H1 (cell line): ENCODE measurements at regions not wholly inside any gene's neighbourhood (a gene's known extent, or its start where the extent isn't known, plus 50 kb on each side); places are given as distances from the start of the nearest gene placed in this dataset.

ENCODE experiments used
- CTCF ChIA-PET: fragments of 300-600 bp; sonication (Branson Sonifier 250); formaldehyde crosslinking; loops from one replicate; lab custom pipeline; 2021; ENCODE audit not compliant: partially characterized antibody; lab: Charles Lee
- POLR2A ChIA-PET: fragments of 300-600 bp; sonication (Branson Sonifier 250); formaldehyde crosslinking; loops from one replicate; lab custom pipeline; 2021; ENCODE audit warnings: inconsistent platforms; ENCODE audit not compliant: partially characterized antibody; lab: Charles Lee
- DNase-seq, 2 experiments: peaks; one replicate each; pipeline versions ENCODE4 v3.0.0 to v3.0.0-alpha.2; 2010 to 2022; ENCODE audit warnings: low spot score in 2 of 2, low read depth in 1 of 2, mixed read lengths in 1 of 2
- FAIRE-seq: peaks from 2 replicates; lab custom pipeline; 2011; peaks lifted over from hg19 to GRCh38; lab: Jason Lieb, UNC
- H2AFZ ChIP-seq: 2 replicates; pipeline ENCODE4 v1.8.1; 2012; ENCODE audit warnings: low read length, inconsistent platforms
- H2AK5ac ChIP-seq: 2 replicates; pipeline ENCODE4 v1.6.1; 2013; ENCODE audit warnings: low read depth, low read length
- H2BK120ac ChIP-seq: replicated peaks from 2 replicates; pipeline ENCODE3; 2013; ENCODE audit warnings: low read depth, low read length, inconsistent platforms
- H2BK12ac ChIP-seq: 2 replicates; pipeline ENCODE4 v1.6.1; 2013; ENCODE audit warnings: low read depth, low read length
- H2BK15ac ChIP-seq: 2 replicates; pipeline ENCODE4 v1.6.1; 2013; ENCODE audit warnings: low read length
- H2BK20ac ChIP-seq: 2 replicates; pipeline ENCODE4 v1.6.1; 2013; ENCODE audit warnings: low read length
- H2BK5ac ChIP-seq: 2 replicates; pipeline ENCODE4 v1.6.1; 2013; ENCODE audit warnings: low read depth, low read length
- H3K14ac ChIP-seq: 2 replicates; pipeline ENCODE4 v1.6.1; 2013; ENCODE audit warnings: inconsistent platforms; ENCODE audit not compliant: insufficient read length
- H3K18ac ChIP-seq: 2 replicates; pipeline ENCODE4 v1.6.1; 2013; ENCODE audit warnings: low read length; ENCODE audit errors: extremely low read depth
- H3K23ac ChIP-seq: 2 replicates; pipeline ENCODE4 v1.6.1; 2013; ENCODE audit warnings: inconsistent platforms; ENCODE audit not compliant: insufficient read length
- H3K23me2 ChIP-seq: 2 replicates; pipeline ENCODE4 v1.6.1; 2013; ENCODE audit warnings: low read depth, low read length
- H3K27ac ChIP-seq: 2 replicates; pipeline ENCODE4 v1.6.1; 2011; ENCODE audit warnings: low read depth, low read length, inconsistent platforms
- H3K27me3 ChIP-seq, 4 experiments: replicated peaks in 1 of 4; 1 replicate in 1 of 4; 2 replicates in 3 of 4; pipeline versions ENCODE4 v1.6.1 to v1.8.1; 2011 to 2013; ENCODE audit warnings: low read length in 3 of 4, mild to moderate bottlenecking in 3 of 4, inconsistent platforms in 2 of 4, mixed read lengths in 2 of 4, moderate library complexity in 1 of 4; ENCODE audit not compliant: control insufficient read depth in 3 of 4, insufficient read depth in 3 of 4; ENCODE audit errors: extremely low read depth in 1 of 4
- H3K36me3 ChIP-seq, 4 experiments: 2 replicates each; pipeline versions ENCODE4 v1.6.1 to v1.8.1; 2011 to 2013; ENCODE audit warnings: mild to moderate bottlenecking in 4 of 4, low read length in 3 of 4, moderate library complexity in 2 of 4, control low read depth in 1 of 4, inconsistent platforms in 1 of 4; ENCODE audit not compliant: insufficient read depth in 4 of 4, control insufficient read depth in 2 of 4
- H3K4ac ChIP-seq: replicated peaks from 2 replicates; pipeline ENCODE3; 2013; ENCODE audit warnings: low read length, low read depth, mixed read lengths, inconsistent platforms; ENCODE audit not compliant: insufficient read length
- H3K4me1 ChIP-seq, 4 experiments: replicated peaks in 1 of 4; 1 replicate in 1 of 4; 2 replicates in 3 of 4; pipeline versions ENCODE4 v1.6.1 to v1.8.1; 2011 to 2013; ENCODE audit warnings: low read length in 3 of 4, inconsistent platforms in 2 of 4, mixed read lengths in 1 of 4; ENCODE audit not compliant: insufficient read depth in 4 of 4, control insufficient read depth in 3 of 4
- H3K4me2 ChIP-seq, 2 experiments: 2 replicates each; pipeline versions ENCODE4 v1.6.1 to v1.8.1; 2011 to 2013; ENCODE audit warnings: low read depth in 2 of 2, low read length in 2 of 2, control low read depth in 1 of 2, inconsistent platforms in 1 of 2, mild to moderate bottlenecking in 1 of 2; ENCODE audit not compliant: insufficient read depth in 1 of 2
- H3K4me3 ChIP-seq, 4 experiments: fragments of 200-600, 300-600 bp in 1 of 4; sonication (generic), shearing (Covaris generic), sonication (Bioruptor Twin) in 1 of 4; 2 replicates each; pipeline versions ENCODE4 v1.5.1 to v1.8.1; 2011 to 2016; ENCODE audit warnings: low read length in 4 of 4, low read depth in 3 of 4, control low read depth in 2 of 4, inconsistent platforms in 2 of 4, mild to moderate bottlenecking in 2 of 4, mixed read lengths in 1 of 4, moderate library complexity in 1 of 4; ENCODE audit not compliant: insufficient read depth in 2 of 4; ENCODE audit errors: extremely low read depth in 1 of 4
- H3K56ac ChIP-seq: replicated peaks from 2 replicates; pipeline ENCODE3; 2013; ENCODE audit warnings: low read depth, mild to moderate bottlenecking, mixed read lengths, low read length, inconsistent platforms; ENCODE audit not compliant: insufficient read length
- H3K79me1 ChIP-seq: 2 replicates; pipeline ENCODE4 v1.6.1; 2013; ENCODE audit warnings: low read depth, low read length, control low read depth
- H3K79me2 ChIP-seq, 2 experiments: 2 replicates each; pipeline versions ENCODE4 v1.6.1 to v1.8.1; 2012 to 2013; ENCODE audit warnings: low read length in 2 of 2, mild to moderate bottlenecking in 2 of 2, inconsistent platforms in 1 of 2; ENCODE audit not compliant: insufficient read depth in 2 of 2, control insufficient read depth in 1 of 2
- H3K9ac ChIP-seq, 4 experiments: replicated peaks in 1 of 4; 1 replicate in 1 of 4; 2 replicates in 3 of 4; pipeline versions ENCODE4 v1.6.1 to v1.8.1; 2011 to 2013; ENCODE audit warnings: low read depth in 3 of 4, low read length in 3 of 4, control low read depth in 2 of 4, mild to moderate bottlenecking in 2 of 4, moderate library complexity in 2 of 4, inconsistent platforms in 1 of 4; ENCODE audit errors: extremely low read depth in 1 of 4
- H3K9me3 ChIP-seq, 2 experiments: 2 replicates each; pipeline versions ENCODE4 v1.6.1 to v1.8.1; 2012 to 2013; ENCODE audit warnings: mild to moderate bottlenecking in 2 of 2, moderate library complexity in 2 of 2, control low read depth in 1 of 2, inconsistent platforms in 1 of 2, low read depth in 1 of 2, low read length in 1 of 2, mixed read lengths in 1 of 2; ENCODE audit not compliant: insufficient read depth in 2 of 2
- H4K20me1 ChIP-seq, 2 experiments: replicated peaks in 1 of 2; 2 replicates each; pipeline versions ENCODE3 to v1.8.1; 2011 to 2013; ENCODE audit warnings: inconsistent platforms in 2 of 2, low read length in 2 of 2, mild to moderate bottlenecking in 1 of 2; ENCODE audit not compliant: insufficient read depth in 2 of 2, control insufficient read depth in 1 of 2
- H4K5ac ChIP-seq: 2 replicates; pipeline ENCODE4 v1.6.1; 2013; ENCODE audit warnings: low read length, low read depth, mixed read lengths, inconsistent platforms; ENCODE audit not compliant: insufficient read length
- H4K8ac ChIP-seq: 2 replicates; pipeline ENCODE4 v1.8.0; 2013; ENCODE audit warnings: mild to moderate bottlenecking, moderate library complexity, low read length, inconsistent platforms; ENCODE audit not compliant: insufficient read depth; ENCODE audit errors: extremely low read depth
- H4K91ac ChIP-seq: replicated peaks from 2 replicates; pipeline ENCODE3; 2013; ENCODE audit warnings: low read length, mixed read lengths, inconsistent platforms; ENCODE audit not compliant: insufficient read length
- BACH1 ChIP-seq: IDR thresholded peaks from 2 replicates; pipeline ENCODE4 v1.6.1; 2012; ENCODE audit warnings: low read length, improper control_type of control experiment
- BCL11A ChIP-seq, 2 experiments: IDR thresholded peaks; one replicate each; pipeline ENCODE4 v1.6.1; 2011; ENCODE audit warnings: low read depth in 2 of 2, low read length in 2 of 2, mild to moderate bottlenecking in 2 of 2
- BRCA1 ChIP-seq: IDR thresholded peaks from 2 replicates; pipeline ENCODE4 v1.6.1; 2012; ENCODE audit warnings: low read depth, low read length, improper control_type of control experiment
- CEBPB ChIP-seq: IDR thresholded peaks from 2 replicates; pipeline ENCODE4 v1.6.1; 2012; ENCODE audit warnings: low read depth, low read length
- CREB1 ChIP-seq: IDR thresholded peaks from 2 replicates; pipeline ENCODE4 v1.6.1; 2012; ENCODE audit warnings: inconsistent platforms
- EZH2 ChIP-seq: fragments of 200-600 bp; sonication (generic); IDR thresholded peaks from 2 replicates; pipeline ENCODE4 v1.7.1; 2012; ENCODE audit warnings: low read depth, mild to moderate bottlenecking, moderate library complexity, low read length, inconsistent platforms; ENCODE audit not compliant: severe bottlenecking
- HDAC6 ChIP-seq: IDR thresholded peaks from one replicate; pipeline ENCODE4 v1.7.1; 2012; ENCODE audit warnings: low read depth, mild to moderate bottlenecking, inconsistent platforms, low read length, moderate library complexity
- KDM1A ChIP-seq: fragments of 200-600, 300-600 bp; sonication (generic); IDR thresholded peaks from 2 replicates; pipeline ENCODE4 v1.7.1; 2016; ENCODE audit warnings: mild to moderate bottlenecking, low read length, borderline replicate concordance
- RBBP5 ChIP-seq: IDR thresholded peaks from 2 replicates; pipeline ENCODE4 v1.7.1; 2012; ENCODE audit warnings: low read depth, mild to moderate bottlenecking, inconsistent platforms, low read length, moderate library complexity, borderline replicate concordance
- SAP30 ChIP-seq: fragments of 300-600 bp; sonication (generic); IDR thresholded peaks from 2 replicates; pipeline ENCODE4 v1.7.1; 2012; ENCODE audit warnings: low read length, moderate library complexity, mild to moderate bottlenecking, inconsistent platforms; ENCODE audit not compliant: insufficient read depth, insufficient replicate concordance
- SP2 ChIP-seq: IDR thresholded peaks from 2 replicates; pipeline ENCODE4 v1.6.1; 2012; ENCODE audit warnings: mild to moderate bottlenecking, low read length, inconsistent platforms
- SP4 ChIP-seq: IDR thresholded peaks from 2 replicates; pipeline ENCODE4 v1.6.1; 2012; ENCODE audit warnings: low read length, inconsistent platforms
- ZNF274 ChIP-seq: IDR thresholded peaks from 2 replicates; pipeline ENCODE4 v1.7.0; 2012; ENCODE audit warnings: low read length, borderline replicate concordance; ENCODE audit errors: extremely low read depth
- WGBS, 2 experiments: shearing (Covaris generic) in 1 of 2; methylation state at CpG; one replicate each; pipeline versions ENCODE4 v1.1.6 to v1.1.7; 2013 to 2015; ENCODE audit warnings: low lambda C conversion rate in 2 of 2, mixed read lengths in 2 of 2, inconsistent platforms in 1 of 2, low coverage in 1 of 2, missing lambda C conversion rate in 1 of 2; ENCODE audit not compliant: insufficient replicate concordance in 2 of 2, insufficient coverage in 1 of 2, insufficient read length in 1 of 2; ENCODE audit errors: extremely low coverage in 1 of 2, missing lambda C conversion rate in 1 of 2; 5-methylcytosine and 5-hydroxymethylcytosine counted together
- TF ChIP-seq, protein P1 (sequence below): IDR thresholded peaks from 2 replicates; pipeline ENCODE4 v1.6.1; 2011; ENCODE audit warnings: low read length, improper control_type of control experiment
- TF ChIP-seq, protein P2 (sequence below): IDR thresholded peaks from 2 replicates; pipeline ENCODE4 v1.6.1; 2012; ENCODE audit warnings: inconsistent platforms

- POLR2A ChIA-PET: no interaction called here
- H3K4ac ChIP-seq: no peak overlapping the region
- H4K5ac ChIP-seq: no peak overlapping the region
- no peak overlapping the region for H2BK12ac ChIP-seq
- no peak overlapping the region for H3K9ac ChIP-seq
- H3K14ac ChIP-seq: no peak overlapping the region
- H3K18ac ChIP-seq: no peak overlapping the region
- no peak overlapping the region for H3K23ac ChIP-seq
- no peak overlapping the region for H2AK5ac ChIP-seq
- H3K27me3 ChIP-seq: no peaks in the 10 kb centered on the region
- H3K79me2 ChIP-seq: no peaks in the 10 kb centered on the region
- no peaks in the 10 kb centered on the region for H3K79me1 ChIP-seq
- H3K4me2 ChIP-seq: no peak overlapping the region
- no peak overlapping the region for H2BK15ac ChIP-seq
- H3K4me3 ChIP-seq: no peak overlapping the region
- H3K56ac ChIP-seq: no peak overlapping the region
- DNase-seq: no peak
- H3K23me2 ChIP-seq: 0 out of 2 replicates have a peak, but pooled peaks cover 2% of the 10 kb centered on the region
- H2AFZ ChIP-seq: no peak overlapping the region
- FAIRE-seq: no peak
- H4K20me1 ChIP-seq: no peaks in the 10 kb centered on the region
- H3K4me1 ChIP-seq: no peaks in the 10 kb centered on the region
- no peak overlapping the region for H2BK5ac ChIP-seq
- no peak overlapping the region for H2BK20ac ChIP-seq
- WGBS, 2 experiments: 95% methylated on average over 2 of the region's 2 CpGs; no CpG with 5 or more reads in 1 of the 2 experiments
- H3K27ac ChIP-seq: no peak overlapping the region
- CTCF ChIA-PET: no interaction called here
- H2BK120ac ChIP-seq: no peak overlapping the region
- H4K8ac ChIP-seq: no peak overlapping the region
- H3K36me3 ChIP-seq: no peaks in the 10 kb centered on the region
- H3K9me3 ChIP-seq: no peaks in the 10 kb centered on the region
- no peak overlapping the region for H4K91ac ChIP-seq
- TF ChIP-seq CEBPB: no peak
- no peak for TF ChIP-seq SAP30
- TF ChIP-seq ZNF274: no peak
- no peak for TF ChIP-seq SP4
- no peak for TF ChIP-seq HDAC6
- no peak for TF ChIP-seq SP2
- no peak for TF ChIP-seq EZH2
- TF ChIP-seq, protein P1, sequence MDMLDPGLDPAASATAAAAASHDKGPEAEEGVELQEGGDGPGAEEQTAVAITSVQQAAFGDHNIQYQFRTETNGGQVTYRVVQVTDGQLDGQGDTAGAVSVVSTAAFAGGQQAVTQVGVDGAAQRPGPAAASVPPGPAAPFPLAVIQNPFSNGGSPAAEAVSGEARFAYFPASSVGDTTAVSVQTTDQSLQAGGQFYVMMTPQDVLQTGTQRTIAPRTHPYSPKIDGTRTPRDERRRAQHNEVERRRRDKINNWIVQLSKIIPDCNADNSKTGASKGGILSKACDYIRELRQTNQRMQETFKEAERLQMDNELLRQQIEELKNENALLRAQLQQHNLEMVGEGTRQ: no peak
- TF ChIP-seq BACH1: no peak
- TF ChIP-seq, protein P2, sequence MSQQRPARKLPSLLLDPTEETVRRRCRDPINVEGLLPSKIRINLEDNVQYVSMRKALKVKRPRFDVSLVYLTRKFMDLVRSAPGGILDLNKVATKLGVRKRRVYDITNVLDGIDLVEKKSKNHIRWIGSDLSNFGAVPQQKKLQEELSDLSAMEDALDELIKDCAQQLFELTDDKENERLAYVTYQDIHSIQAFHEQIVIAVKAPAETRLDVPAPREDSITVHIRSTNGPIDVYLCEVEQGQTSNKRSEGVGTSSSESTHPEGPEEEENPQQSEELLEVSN: no peak
- no peak for TF ChIP-seq BRCA1
- TF ChIP-seq KDM1A: no peak
- TF ChIP-seq RBBP5: no peak
- no peak for TF ChIP-seq CREB1
- no peak for TF ChIP-seq BCL11A (IDR thresholded peaks at IDR 0.05; ENCODE audit: low read depth in 2 of 2, low read length in 2 of 2)
These were observed 132.6 kb upstream of the PUDP start for GRCh38 chrX:7280520-7280919.
